Type B pancreatic cell (in vitro differentiated cells): ENCODE measurements at regions not wholly inside any gene's neighbourhood (a gene's known extent, or its start where the extent isn't known, plus 50 kb on each side); places are given as distances from the start of the nearest gene placed in this dataset.

Experiments used
- DNase-seq: peaks from one replicate; pipeline ENCODE4 v3.0.0; 2021; ENCODE audit warnings: mixed read lengths; ENCODE audit not compliant: unreplicated experiment; ENCODE audit errors: extremely low spot score
- H3K27ac Mint-ChIP-seq: 2 replicates; pipeline ENCODE4 v1.8.0; 2021; ENCODE audit warnings: mild to moderate bottlenecking, mixed read lengths
- H3K27me3 Mint-ChIP-seq: 2 replicates; pipeline ENCODE4 v1.8.0; 2021; ENCODE audit warnings: mixed read lengths
- H3K36me3 Mint-ChIP-seq: 2 replicates; pipeline ENCODE4 v1.8.0; 2021; ENCODE audit warnings: mixed read lengths
- H3K4me1 Mint-ChIP-seq: one replicate; pipeline ENCODE4 v1.8.0; 2021; ENCODE audit warnings: mixed read lengths; ENCODE audit not compliant: unreplicated experiment
- H3K4me3 Mint-ChIP-seq: 2 replicates; pipeline ENCODE4 v1.8.0; 2021; ENCODE audit warnings: mild to moderate bottlenecking, mixed read lengths
- H3K9me3 Mint-ChIP-seq: 2 replicates; pipeline ENCODE4 v1.8.0; 2021; ENCODE audit warnings: mixed read lengths
- CTCF ChIP-seq: fragments of 200-600 bp; sonication (generic); conservative IDR thresholded peaks from 2 replicates; pipeline ENCODE4 v1.5.0; 2021; ENCODE audit warnings: antibody characterized with exemption, mild to moderate bottlenecking

- H3K36me3 Mint-ChIP-seq: peaks cover 20% of the 10 kb centered on the region
- DNase-seq: no peak
- H3K27me3 Mint-ChIP-seq: no peaks in the 10 kb centered on the region
- H3K4me1 Mint-ChIP-seq: peaks cover 11% of the 10 kb centered on the region
- peaks cover 11% of the 10 kb centered on the region for H3K9me3 Mint-ChIP-seq
- no peak overlapping the region for H3K4me3 Mint-ChIP-seq
- no peak for TF ChIP-seq CTCF
- H3K27ac Mint-ChIP-seq: no peak overlapping the region
Observed at GRCh38 chr18:26619350-26619749, 71.0 kb upstream of the KCTD1 start.

GRCh38 chr18:26618135-26618534, 69.8 kb upstream of the KCTD1 start:
- Mint-ChIP-seq H3K9me3 (peaks cover 11% of the 10 kb centered on the region), H3K4me1 (peaks cover 11% of the 10 kb centered on the region), H3K27me3 (no peaks in the 10 kb centered on the region), H3K4me3 (no peak overlapping the region), H3K27ac (peak overlapping the region; percentile 48), H3K36me3 (peaks cover 15% of the 10 kb centered on the region)
- no peak for TF ChIP-seq CTCF
- DNase-seq: no peak

GRCh38 chr18:26617151-26617554, 68.8 kb upstream of the KCTD1 start:
- no peak for DNase-seq
- TF ChIP-seq CTCF: no peak
- peaks cover 6% of the 10 kb centered on the region for H3K36me3 Mint-ChIP-seq
- H3K9me3 Mint-ChIP-seq: peaks cover 8% of the 10 kb centered on the region
- H3K27me3 Mint-ChIP-seq: no peaks in the 10 kb centered on the region
- no peak overlapping the region for H3K4me3 Mint-ChIP-seq
- peaks cover 11% of the 10 kb centered on the region for H3K4me1 Mint-ChIP-seq
- H3K27ac Mint-ChIP-seq: peak overlapping the region; percentile 71

GRCh38 chr18:26614374-26614773, 66.0 kb upstream of the KCTD1 start:
- Mint-ChIP-seq H3K4me3 (no peak overlapping the region), H3K36me3 (peaks cover 5% of the 10 kb centered on the region), H3K4me1 (peaks cover 11% of the 10 kb centered on the region), H3K27ac (no peak overlapping the region), H3K9me3 (peaks cover 8% of the 10 kb centered on the region), H3K27me3 (no peaks in the 10 kb centered on the region)
- no peak for TF ChIP-seq CTCF
- no peak for DNase-seq
